C4-2B (cell line): ENCODE measurements at regions not wholly inside any gene's neighbourhood (a gene's known extent, or its start where the extent isn't known, plus 50 kb on each side); places are given as distances from the start of the nearest gene placed in this dataset.

ENCODE experiments used
- ZFX ChIP-seq: fragments of 450-650 bp; IDR thresholded peaks from 2 replicates; pipeline ENCODE4 v1.6.1; 2017
- TF ChIP-seq, protein P1 (sequence below): fragments of 450-650 bp; conservative IDR thresholded peaks from 2 replicates; pipeline ENCODE4 v1.5.1; 2017; ENCODE audit warnings: mild to moderate bottlenecking

DNA sequence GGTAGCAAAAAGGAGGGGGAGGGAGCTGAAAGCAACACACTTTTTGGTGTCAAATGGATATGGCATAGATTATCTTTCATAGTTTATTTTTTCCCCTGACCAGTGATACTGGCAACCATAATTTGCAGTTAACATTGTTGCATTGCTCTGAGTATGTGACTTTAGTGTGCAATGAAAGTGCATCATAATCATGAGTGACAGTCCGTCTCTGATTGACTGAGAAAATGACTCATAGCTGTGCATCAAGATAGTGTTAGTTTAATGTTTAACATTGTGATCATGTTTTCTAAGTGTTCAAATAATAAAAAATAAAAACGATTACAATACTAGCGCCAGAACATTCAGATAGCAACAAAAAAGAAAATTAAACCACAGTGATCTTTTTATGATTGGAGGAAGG is 952.4 kb upstream of the TENM4 start:
- TF ChIP-seq, protein P1, sequence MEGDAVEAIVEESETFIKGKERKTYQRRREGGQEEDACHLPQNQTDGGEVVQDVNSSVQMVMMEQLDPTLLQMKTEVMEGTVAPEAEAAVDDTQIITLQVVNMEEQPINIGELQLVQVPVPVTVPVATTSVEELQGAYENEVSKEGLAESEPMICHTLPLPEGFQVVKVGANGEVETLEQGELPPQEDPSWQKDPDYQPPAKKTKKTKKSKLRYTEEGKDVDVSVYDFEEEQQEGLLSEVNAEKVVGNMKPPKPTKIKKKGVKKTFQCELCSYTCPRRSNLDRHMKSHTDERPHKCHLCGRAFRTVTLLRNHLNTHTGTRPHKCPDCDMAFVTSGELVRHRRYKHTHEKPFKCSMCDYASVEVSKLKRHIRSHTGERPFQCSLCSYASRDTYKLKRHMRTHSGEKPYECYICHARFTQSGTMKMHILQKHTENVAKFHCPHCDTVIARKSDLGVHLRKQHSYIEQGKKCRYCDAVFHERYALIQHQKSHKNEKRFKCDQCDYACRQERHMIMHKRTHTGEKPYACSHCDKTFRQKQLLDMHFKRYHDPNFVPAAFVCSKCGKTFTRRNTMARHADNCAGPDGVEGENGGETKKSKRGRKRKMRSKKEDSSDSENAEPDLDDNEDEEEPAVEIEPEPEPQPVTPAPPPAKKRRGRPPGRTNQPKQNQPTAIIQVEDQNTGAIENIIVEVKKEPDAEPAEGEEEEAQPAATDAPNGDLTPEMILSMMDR, result no peak
- no peak for TF ChIP-seq ZFX
